ENCODE measurements at regions not wholly inside any gene's neighbourhood (a gene's known extent, or its start where the extent isn't known, plus 50 kb on each side); places are given as distances from the start of the nearest gene placed in this dataset.

- no peak for TF ChIP-seq CTCF (IDR thresholded peaks at IDR 0.05; ENCODE audit: low read depth, low read length)
- no peak overlapping the region for H3K4me3 ChIP-seq (replicated peaks in 1 of 2; ENCODE audit: low read depth in 2 of 2, low read length in 2 of 2)
- peak; percentile 99 for DNase-seq (ENCODE audit: low read depth in 2 of 2)
Measured at GRCh38 chr1:58883037-58883887, 99.4 kb upstream of the JUN start.

GRCh38 chr1:58883888-58884482 lies 100.1 kb upstream of the JUN start:
- DNase-seq (ENCODE audit: low read depth in 2 of 2), result peak in 1 of 2 donors; percentile 85

GRCh38 chr1:58884706-58885661 lies 101.1 kb upstream of the JUN start:
- no peak for TF ChIP-seq CTCF (IDR thresholded peaks at IDR 0.05; ENCODE audit: low read depth, low read length)
- peak in 1 of 2 donors; percentile 36 for DNase-seq (ENCODE audit: low read depth in 2 of 2)

More at GRCh38 chr1:58883888-58884482, 100.1 kb upstream of the JUN start:
- H3K4me3 ChIP-seq (replicated peaks in 1 of 2; ENCODE audit: low read depth in 2 of 2, low read length in 2 of 2), result no peak overlapping the region
- TF ChIP-seq CTCF (IDR thresholded peaks at IDR 0.05; ENCODE audit: low read depth, low read length), result no peak

GRCh38 chr1:58885998-58886397 lies 102.2 kb upstream of the JUN start:
- peak in 1 of 2 donors; percentile 34 for DNase-seq (ENCODE audit: low read depth in 2 of 2)
- TF ChIP-seq CTCF (IDR thresholded peaks at IDR 0.05; ENCODE audit: low read depth, low read length), result no peak
- no peak overlapping the region for H3K4me3 ChIP-seq (replicated peaks in 1 of 2; ENCODE audit: low read depth in 2 of 2, low read length in 2 of 2)

More at GRCh38 chr1:58884706-58885661, 101.1 kb upstream of the JUN start:
- H3K4me3 ChIP-seq (replicated peaks in 1 of 2; ENCODE audit: low read depth in 2 of 2, low read length in 2 of 2), result no peak overlapping the region

GRCh38 chr1:58886611-58887010 lies 102.8 kb upstream of the JUN start:
- H3K4me3 ChIP-seq (replicated peaks in 1 of 2; ENCODE audit: low read depth in 2 of 2, low read length in 2 of 2), result no peak overlapping the region
- no peak for TF ChIP-seq CTCF (IDR thresholded peaks at IDR 0.05; ENCODE audit: low read depth, low read length)
- DNase-seq (ENCODE audit: low read depth in 2 of 2), result peak; percentile 66 to 68

GRCh38 chr1:58887059-58887458 lies 103.2 kb upstream of the JUN start:
- TF ChIP-seq CTCF (IDR thresholded peaks at IDR 0.05; ENCODE audit: low read depth, low read length), result no peak
- DNase-seq (ENCODE audit: low read depth in 2 of 2), result peak; percentile 51 to 70
- H3K4me3 ChIP-seq (replicated peaks in 1 of 2; ENCODE audit: low read depth in 2 of 2, low read length in 2 of 2), result no peak overlapping the region

All from cardiac fibroblast (primary cell).